ENCODE measurements at regions not wholly inside any gene's neighbourhood (a gene's known extent, or its start where the extent isn't known, plus 50 kb on each side); places are given as distances from the start of the nearest gene placed in this dataset.
"Not testable (repeated sequence)": the region's sequence is repeated elsewhere in the genome, so short reads cannot be mapped to it uniquely, and the experiment has no call there.

DNA sequence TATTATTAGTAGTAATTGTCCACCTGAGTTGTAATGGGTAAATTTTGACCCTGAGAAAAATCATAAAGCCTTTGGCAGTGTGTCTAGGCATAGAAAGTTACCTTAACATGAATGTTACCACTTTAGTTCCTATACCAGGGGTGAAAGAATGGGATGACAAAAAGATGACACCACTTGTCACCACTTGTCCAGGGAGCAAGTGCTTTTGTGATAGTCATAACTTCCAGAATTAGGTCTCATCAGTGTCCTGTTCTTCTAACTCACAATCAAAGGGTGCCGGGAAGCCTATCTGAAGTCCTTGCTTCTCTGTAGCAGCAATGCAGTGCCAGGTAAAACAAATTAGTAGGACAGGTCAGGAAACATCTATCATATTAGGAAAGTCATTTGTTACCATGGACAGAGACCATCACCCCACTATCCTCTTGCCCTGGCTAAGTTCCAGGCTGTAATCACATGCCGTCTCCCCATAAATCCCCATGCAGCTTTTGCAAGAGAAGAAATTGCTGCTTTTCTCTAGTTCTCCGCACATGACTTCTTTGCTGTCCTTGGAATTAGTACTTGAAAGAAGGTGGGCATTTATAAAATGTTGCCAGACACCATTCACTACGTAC is 156.5 kb upstream of the SGCD start:
- no peak for DNase-seq (ENCODE audit: low read depth in 2 of 2, low spot score in 1 of 2)

DNA sequence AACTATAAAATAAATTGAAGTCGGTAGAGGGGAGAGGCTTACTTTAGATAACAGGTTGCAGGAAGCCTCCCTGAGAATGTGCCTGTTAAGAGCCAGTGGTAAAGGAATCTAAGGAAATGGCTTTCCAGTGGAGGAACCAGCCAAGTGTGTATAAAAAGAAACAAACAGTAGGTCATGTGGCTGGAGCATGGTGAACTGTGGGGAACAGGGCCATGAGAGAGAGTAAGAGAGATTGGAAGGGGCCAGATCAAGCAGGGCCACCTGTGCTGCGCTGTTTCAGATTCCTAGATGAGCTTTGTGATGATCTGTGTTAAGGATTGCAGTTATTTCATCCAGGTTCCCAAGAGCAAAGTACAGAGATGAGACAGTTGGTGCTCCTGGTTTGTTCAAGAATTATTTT is 152.7 kb upstream of the SGCD start:
- no peak for DNase-seq (ENCODE audit: low read depth in 2 of 2, low spot score in 1 of 2)

DNA sequence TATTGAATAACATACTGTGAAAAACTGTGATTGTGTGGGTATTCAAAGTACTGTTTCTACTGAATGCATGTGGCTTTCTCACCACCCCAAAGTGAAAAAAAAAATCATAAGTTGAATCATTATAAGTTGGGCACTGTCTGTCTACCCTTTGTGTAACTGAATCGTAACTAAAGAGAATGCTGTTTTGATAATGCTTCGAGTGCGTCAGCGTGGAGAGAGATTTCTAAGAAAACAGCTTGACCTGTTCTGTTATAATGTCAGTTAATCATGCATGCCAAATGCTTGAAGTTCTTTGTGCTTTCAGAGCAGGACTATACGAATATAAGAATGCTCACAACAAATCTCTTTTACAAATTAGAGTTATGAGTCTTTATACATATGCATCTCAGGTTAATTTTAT is 148.8 kb upstream of the SGCD start:
- DNase-seq (ENCODE audit: low read depth in 2 of 2, low spot score in 1 of 2): no peak

DNA sequence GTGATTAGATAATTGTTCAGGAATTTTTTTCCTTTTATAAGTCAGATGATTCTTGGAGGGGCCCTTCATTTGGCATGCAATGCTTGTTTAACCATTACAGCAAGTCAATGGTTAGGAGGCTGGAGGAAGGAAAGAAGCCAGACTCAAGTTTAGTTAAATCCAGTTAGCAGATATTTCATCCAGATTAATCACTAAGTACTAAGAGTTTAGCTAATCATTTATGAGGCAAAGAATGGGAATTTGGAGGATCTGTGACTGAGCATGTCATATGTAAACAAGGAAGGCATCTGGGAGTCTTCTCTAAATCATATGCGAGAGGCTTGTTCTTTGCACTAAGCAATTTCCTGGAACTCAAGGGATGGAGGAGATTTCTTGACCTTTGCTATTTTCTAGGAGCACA is 145.3 kb upstream of the SGCD start:
- DNase-seq (ENCODE audit: low read depth in 2 of 2, low spot score in 1 of 2): no peak

GRCh38 chr5:156182174-156182967 is 144.6 kb upstream of the SGCD start:
- DNase-seq (ENCODE audit: low read depth in 2 of 2, low spot score in 1 of 2): no peak

DNA sequence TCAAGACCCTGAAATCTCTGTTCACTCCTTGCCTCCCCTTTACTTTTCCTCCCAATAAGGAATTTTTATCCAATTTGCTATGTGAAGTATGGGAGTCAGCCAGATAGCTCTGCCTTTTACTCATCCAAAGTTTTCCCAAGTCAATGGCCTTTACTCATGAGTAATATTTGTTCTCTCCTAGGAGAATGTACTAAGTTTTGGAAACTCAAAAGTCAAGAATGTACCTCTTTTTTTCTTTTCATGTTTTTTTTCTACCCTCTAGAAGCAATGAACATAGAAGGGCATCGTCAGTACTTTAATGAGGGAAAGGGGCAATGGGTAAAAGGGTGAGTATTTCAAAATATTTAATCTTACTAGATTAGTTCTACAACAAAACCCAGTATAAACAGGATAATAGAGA is 140.2 kb upstream of the SGCD start:
- DNase-seq (ENCODE audit: low read depth in 2 of 2, low spot score in 1 of 2): no peak

DNA sequence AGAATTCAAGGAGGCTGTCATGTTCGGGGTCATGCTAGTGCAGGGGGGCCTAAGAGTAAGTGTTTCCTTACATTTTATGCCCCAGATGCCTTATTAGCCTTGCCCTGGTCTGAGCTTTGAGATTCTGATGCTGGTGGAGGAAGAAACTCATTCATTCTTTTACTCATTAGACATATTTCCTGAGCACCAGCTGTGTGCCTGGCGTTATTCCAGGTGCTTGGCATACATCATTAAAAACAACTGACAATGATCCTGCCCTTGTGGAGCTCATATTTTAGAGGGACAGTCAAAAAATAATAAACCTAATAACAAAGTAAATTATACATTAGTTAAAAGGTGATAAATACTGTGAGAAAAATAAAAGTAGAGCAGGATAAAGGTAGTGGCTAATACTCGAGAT is 138.9 kb upstream of the SGCD start:
- DNase-seq (ENCODE audit: low read depth in 2 of 2, low spot score in 1 of 2): no peak

DNA sequence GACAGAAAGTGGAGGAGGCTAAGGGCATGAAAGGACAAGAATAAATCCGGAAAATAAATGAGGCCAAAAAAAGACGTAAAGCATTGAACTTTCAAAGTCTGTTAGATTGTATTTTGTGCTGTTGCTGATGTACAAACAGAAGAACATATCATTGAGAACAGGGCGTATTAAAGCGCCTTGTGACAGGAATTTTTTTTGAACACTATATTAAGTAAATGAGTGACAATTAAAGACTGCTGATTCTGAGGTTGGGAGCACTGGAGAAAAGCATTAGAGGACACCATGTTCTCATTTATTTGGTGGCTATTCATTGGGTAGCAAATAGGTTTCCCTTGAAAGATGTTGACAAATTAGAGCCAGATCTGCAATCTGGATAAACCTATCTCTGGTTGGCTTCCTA is 137.3 kb upstream of the SGCD start:
- no peak for DNase-seq (ENCODE audit: low read depth in 2 of 2, low spot score in 1 of 2)

GRCh38 chr5:156191547-156191946 is 135.4 kb upstream of the SGCD start:
- DNase-seq (ENCODE audit: low read depth in 2 of 2, low spot score in 1 of 2): no peak

DNA sequence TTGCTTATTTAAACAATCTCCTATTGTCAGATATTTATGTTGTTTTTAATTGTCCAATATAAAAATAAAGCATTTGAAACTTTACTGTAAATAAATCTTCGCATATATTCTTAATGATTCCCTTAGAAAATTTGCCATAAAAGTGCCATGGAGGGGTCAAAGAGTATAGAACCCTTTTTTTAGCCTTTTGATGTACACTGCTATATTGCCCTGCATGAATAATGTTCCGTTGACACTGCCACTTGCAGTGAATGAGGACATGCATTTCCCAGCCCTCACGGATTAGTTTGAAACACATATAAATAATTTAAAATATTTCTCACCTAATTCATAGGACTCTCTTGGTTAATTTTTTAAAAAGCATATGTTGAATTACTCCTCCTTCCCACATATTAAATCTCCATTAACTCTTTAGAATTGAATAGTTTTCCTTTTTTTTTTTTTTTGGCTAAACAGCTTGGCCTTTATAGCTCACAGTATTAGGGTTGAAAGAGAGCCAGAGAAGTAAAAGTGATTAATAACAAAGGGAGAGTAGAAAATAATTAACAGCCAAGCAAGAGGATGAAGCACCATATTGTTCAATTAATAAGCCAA is 129.8 kb upstream of the SGCD start:
- DNase-seq (ENCODE audit: low read depth in 2 of 2, low spot score in 1 of 2): no peak

DNA sequence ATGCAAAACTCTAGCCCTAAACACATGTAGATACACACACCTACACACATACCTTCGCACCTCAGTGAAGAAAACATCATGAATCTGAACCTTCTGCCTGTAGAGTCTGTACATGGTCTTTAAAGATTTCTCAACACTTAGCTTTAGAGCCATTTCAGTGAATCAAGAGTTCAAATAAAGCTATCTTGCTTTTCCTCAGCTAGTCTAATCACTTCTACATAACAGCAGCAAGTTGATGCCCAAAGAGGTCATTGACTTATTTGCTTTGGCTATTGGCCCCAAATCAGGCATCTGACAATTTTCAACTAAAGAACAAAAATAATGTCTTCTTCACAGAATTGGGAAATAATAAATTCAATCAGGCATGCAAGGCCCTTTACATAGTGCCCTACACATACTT is 127.9 kb upstream of the SGCD start:
- DNase-seq (ENCODE audit: low read depth in 2 of 2, low spot score in 1 of 2): no peak

DNA sequence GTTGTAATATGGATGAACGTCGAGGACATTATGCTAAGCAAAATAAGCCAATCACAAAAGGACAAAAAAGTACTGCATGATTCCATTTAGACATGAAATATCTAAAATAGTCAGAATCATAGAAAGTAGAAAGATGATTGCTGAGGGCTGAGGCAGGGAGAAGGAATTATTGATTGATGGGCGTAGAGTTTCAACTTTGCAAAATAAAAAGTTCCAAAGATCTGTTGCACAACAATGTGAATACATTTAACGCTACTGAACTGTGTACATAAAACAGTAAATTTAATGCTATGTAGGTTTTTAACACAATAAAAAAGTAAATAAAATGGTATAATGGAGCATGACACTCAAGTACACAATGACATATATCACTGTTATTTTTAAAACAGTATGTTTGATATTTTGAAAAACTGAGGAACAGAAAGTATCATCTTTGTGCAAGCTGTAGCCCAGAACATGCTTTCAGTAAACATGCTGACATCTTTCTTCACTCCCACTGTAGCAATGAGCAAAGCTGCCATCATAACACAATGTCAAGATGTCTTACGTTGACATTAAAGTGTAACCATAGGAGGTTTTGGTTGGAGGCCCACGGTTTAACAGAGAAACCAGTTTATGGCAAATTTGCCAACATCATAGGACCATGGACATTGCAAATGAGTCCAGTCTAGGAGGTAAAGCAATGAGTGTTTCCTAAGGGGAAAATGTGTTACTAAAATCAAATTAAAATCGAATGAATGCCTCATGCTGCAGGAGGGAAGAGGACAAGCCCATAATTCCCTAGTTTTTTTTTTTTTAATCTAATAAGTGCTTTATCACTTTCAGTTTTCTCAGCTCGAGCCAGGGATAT is 125.8 kb upstream of the SGCD start:
- no peak for DNase-seq (ENCODE audit: low read depth in 2 of 2, low spot score in 1 of 2)

- DNase-seq (ENCODE audit: low read depth in 2 of 2, low spot score in 1 of 2): no peak
Measured at GRCh38 chr5:156201788-156202403, 125.1 kb upstream of the SGCD start.

GRCh38 chr5:156208271-156208670 is 118.7 kb upstream of the SGCD start:
- no peak for DNase-seq (ENCODE audit: low read depth in 2 of 2, low spot score in 1 of 2)

DNA sequence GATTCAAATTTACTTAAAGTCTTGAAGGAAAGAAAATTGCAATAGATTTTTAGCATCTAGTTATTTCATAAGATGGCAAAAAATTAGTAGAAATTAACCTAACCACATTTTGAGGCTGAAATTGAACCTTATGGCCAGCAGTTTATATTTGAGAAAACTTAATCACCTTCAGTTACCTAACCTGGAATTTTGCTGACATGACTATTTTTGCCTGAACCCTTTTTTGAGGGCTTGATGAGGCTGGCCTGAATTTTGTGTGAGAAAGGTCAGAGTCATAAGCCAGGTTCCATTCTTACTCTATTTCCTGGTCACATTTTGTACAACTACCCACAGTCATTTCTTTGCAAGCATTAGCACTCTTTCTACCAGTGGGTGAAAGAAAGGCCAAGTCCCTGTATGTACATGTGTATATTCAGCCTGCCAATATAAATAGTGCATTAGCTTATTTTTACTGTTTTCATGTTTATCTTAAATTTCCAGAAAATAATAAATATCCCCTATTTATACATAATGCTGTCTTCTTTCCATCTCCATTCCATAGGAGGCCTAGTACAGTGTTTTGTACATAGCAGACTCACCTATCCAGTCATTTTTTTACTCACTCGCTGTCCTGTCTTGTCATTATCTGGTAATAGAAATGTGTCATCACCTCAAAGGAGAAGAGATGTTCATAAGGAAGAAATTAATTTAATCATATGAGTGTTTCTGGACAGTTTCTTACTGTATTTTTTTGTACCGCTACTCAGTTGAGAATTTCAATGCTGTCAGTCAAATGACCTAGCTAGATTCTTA is 108.4 kb upstream of the SGCD start:
- no peak for DNase-seq (ENCODE audit: low read depth in 2 of 2, low spot score in 1 of 2)

DNA sequence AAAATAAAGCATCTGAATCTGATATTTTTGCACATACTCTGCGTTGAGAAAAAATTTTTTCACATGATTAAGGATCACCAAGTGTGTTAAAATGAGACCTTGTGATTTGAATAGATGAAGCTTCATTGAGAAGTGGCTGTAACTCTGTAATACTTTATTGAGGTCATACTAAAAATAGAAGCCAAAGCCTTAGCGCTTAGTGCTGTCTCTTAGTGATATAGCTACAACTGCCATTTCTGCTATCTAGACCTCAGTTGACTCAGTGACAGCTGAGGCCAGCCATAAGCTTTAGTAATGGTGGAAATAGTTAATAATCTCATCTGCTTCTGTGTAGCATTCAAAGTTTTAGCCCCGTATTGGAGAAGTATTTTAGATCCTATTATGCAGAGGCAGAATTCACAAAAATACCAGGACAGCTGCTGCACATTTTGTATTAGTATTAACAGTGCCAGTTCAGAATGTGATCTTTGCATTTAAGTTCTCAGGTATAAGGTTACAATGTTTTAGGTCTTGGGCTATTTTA is 107.4 kb upstream of the SGCD start:
- no peak for DNase-seq (ENCODE audit: low read depth in 2 of 2, low spot score in 1 of 2)

- DNase-seq (ENCODE audit: low read depth in 2 of 2, low spot score in 1 of 2): no peak
Measured at GRCh38 chr5:156221816-156222215, 105.1 kb upstream of the SGCD start.

- DNase-seq (ENCODE audit: low read depth in 2 of 2, low spot score in 1 of 2): no peak
Measured at GRCh38 chr5:156223547-156223946, 103.4 kb upstream of the SGCD start.

DNA sequence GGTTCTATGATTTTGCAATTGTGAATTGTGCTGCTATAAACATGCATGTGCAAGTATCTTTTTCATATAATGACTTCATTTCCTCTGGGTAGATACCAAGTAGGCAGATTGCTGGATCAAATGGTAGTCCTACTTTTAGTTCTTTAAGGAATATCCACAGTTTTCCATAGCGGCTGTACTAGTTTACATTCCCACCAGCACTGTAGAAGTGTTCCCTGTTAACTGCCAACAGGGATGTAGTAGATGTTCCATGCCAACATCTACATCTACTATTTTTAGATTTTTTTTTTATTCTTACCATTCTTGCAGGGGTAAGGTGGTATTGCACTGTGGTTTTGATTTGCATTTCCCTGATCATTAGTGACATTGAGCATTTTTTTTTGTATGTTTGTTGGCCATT is 100.5 kb upstream of the SGCD start:
- not testable (repeated sequence) for DNase-seq (ENCODE audit: low read depth in 2 of 2, low spot score in 1 of 2)

- DNase-seq (ENCODE audit: low read depth in 2 of 2, low spot score in 1 of 2): no peak
Measured at GRCh38 chr5:156230887-156231286, 96.1 kb upstream of the SGCD start.

Data from stimulated activated CD8-positive, alpha-beta memory T cell treated with anti-CD3 and anti-CD28 coated beads, Interleukin-4, amount 100 ng/mL, for 4 hours (primary cell).